Right lobe of liver (tissue), 4 donors: ENCODE measurements at regions not wholly inside any gene's neighbourhood (a gene's known extent, or its start where the extent isn't known, plus 50 kb on each side); places are given as distances from the start of the nearest gene placed in this dataset.

Source experiments
- CTCF ChIP-seq, 4 donors: fragments of 200-600 bp in 3 of 4; fragments of 450-650 bp in 1 of 4; IDR thresholded peaks; one replicate each; pipeline versions ENCODE4 v1.5.1 to v1.8.0; 2016 to 2022; ENCODE audit warnings: antibody characterized with exemption in 4 of 4, mild to moderate bottlenecking in 2 of 4
- POLR2A ChIP-seq: fragments of 450-650 bp; IDR thresholded peaks from one replicate; pipeline ENCODE4 v1.6.1; 2017; ENCODE audit warnings: antibody characterized with exemption, mild to moderate bottlenecking
- donor health status: DM: no; HTN: no; CAD: no.
- donor health status: DM: no; HTN: no; CAD: no.
- donor health status: DM: no; HTN: yes; CAD: no.

DNA sequence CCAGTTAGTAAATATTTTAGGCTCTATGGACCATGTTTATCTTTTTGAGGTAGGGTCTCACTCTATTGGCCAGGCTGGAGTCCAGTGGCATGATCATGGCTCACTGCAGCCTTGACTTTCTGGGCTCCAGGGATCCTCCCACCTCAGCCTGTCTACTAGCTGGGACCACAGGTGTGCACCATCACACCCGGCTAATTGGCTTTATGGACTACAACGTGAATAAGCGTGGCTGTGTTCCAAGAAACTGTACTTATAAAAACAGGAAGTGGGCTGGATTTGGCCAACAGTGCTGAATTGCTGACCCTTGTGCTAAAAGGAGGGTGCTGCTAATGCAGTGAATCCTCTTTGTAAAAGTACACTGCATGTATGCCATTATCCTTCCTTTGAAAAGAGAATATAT, 111.7 kb upstream of the CDK13 start:
- TF ChIP-seq CTCF (IDR thresholded peaks at IDR 0.05) (no peak), POLR2A (no peak)
